HG02571 (cell line): ENCODE measurements at regions not wholly inside any gene's neighbourhood (a gene's known extent, or its start where the extent isn't known, plus 50 kb on each side); places are given as distances from the start of the nearest gene placed in this dataset.

Experiments
- ATAC-seq: cut with Tn5 transposase; IDR thresholded peaks from one replicate; pipeline ENCODE4 v1.9.1; 2021; ENCODE audit warnings: mild to moderate bottlenecking, moderate library complexity; ENCODE audit not compliant: unreplicated experiment

- ATAC-seq: no peak
Observed at GRCh38 chr5:167503926-167504720, 787.3 kb upstream of the WWC1 start.

- no peak for ATAC-seq
Observed at GRCh38 chr5:167507463-167508233, 783.8 kb upstream of the WWC1 start.

- ATAC-seq: no peak
Observed at GRCh38 chr5:167509076-167509475, 782.4 kb upstream of the WWC1 start.

- ATAC-seq: no peak
Observed at GRCh38 chr5:167511276-167511675, 780.2 kb upstream of the WWC1 start.

GRCh38 chr5:167512111-167512510 is 779.3 kb upstream of the WWC1 start:
- no peak for ATAC-seq

- ATAC-seq: no peak
Observed at GRCh38 chr5:167513381-167513780, 778.1 kb upstream of the WWC1 start.

GRCh38 chr5:167514461-167514860 is 777.0 kb upstream of the WWC1 start:
- ATAC-seq: no peak

- ATAC-seq: no peak
Observed at GRCh38 chr5:167525004-167525403, 766.4 kb upstream of the WWC1 start.

- no peak for ATAC-seq
Observed at GRCh38 chr5:167528651-167529050, 762.8 kb upstream of the WWC1 start.

GRCh38 chr5:167530548-167530947 is 760.9 kb upstream of the WWC1 start:
- ATAC-seq: no peak

- no peak for ATAC-seq
Observed at GRCh38 chr5:167533814-167534795, 757.3 kb upstream of the WWC1 start.

- ATAC-seq: no peak
Observed at GRCh38 chr5:167539747-167540146, 751.7 kb upstream of the WWC1 start.

- ATAC-seq: no peak
Observed at GRCh38 chr5:167546270-167546669, 745.2 kb upstream of the WWC1 start.

- no peak for ATAC-seq
Observed at GRCh38 chr5:167552356-167552755, 739.1 kb upstream of the WWC1 start.

GRCh38 chr5:167553511-167553910 is 737.9 kb upstream of the WWC1 start:
- ATAC-seq: no peak

GRCh38 chr5:167554564-167555290 is 736.7 kb upstream of the WWC1 start:
- no peak for ATAC-seq

GRCh38 chr5:167555565-167556166 is 735.8 kb upstream of the WWC1 start:
- ATAC-seq: no peak

- no peak for ATAC-seq
Observed at GRCh38 chr5:167557359-167557758, 734.1 kb upstream of the WWC1 start.

GRCh38 chr5:167561796-167562195 is 729.6 kb upstream of the WWC1 start:
- ATAC-seq: no peak

- no peak for ATAC-seq
Observed at GRCh38 chr5:167564275-167564674, 727.2 kb upstream of the WWC1 start.
